Adrenal gland (tissue), 5 donors: ENCODE measurements at regions not wholly inside any gene's neighbourhood (a gene's known extent, or its start where the extent isn't known, plus 50 kb on each side); places are given as distances from the start of the nearest gene placed in this dataset.

Experiments used
- CTCF ChIP-seq, 6 experiments: fragments of 450-650 bp in 4 of 6; fragments of 200-600 bp in 2 of 6; sonication (generic) in 1 of 6; IDR thresholded peaks; 1 replicate in 5 of 6; 2 replicates in 1 of 6; pipeline versions ENCODE4 v1.5.1 to v1.8.0; 2016 to 2021; ENCODE audit warnings: antibody characterized with exemption in 6 of 6, mild to moderate bottlenecking in 2 of 6, moderate library complexity in 1 of 6
- POLR2A ChIP-seq, 2 donors: fragments of 450-650 bp; IDR thresholded peaks; one replicate each; pipeline ENCODE4 v1.6.1; 2017; ENCODE audit warnings: antibody characterized with exemption in 2 of 2, mild to moderate bottlenecking in 2 of 2, moderate library complexity in 1 of 2
- donor health status: DM: no; HTN: no; CAD: no.

GRCh38 chr5:32851559-32852173, 140.5 kb downstream of the NPR3 start:
- TF ChIP-seq CTCF (IDR thresholded peaks at IDR 0.05) (no peak), POLR2A (IDR thresholded peaks at IDR 0.05) (no peak)
